K562 (cell line): ENCODE measurements at regions not wholly inside any gene's neighbourhood (a gene's known extent, or its start where the extent isn't known, plus 50 kb on each side); places are given as distances from the start of the nearest gene placed in this dataset.

ENCODE experiments used
- NBN ChIP-seq: fragments of 450-650 bp; IDR thresholded peaks from 2 replicates; pipeline ENCODE4 v1.6.1; 2016; ENCODE audit warnings: low read depth, mild to moderate bottlenecking
- PTBP1 ChIP-seq: fragments of 200-400 bp; formaldehyde crosslinking; IDR thresholded peaks from 2 replicates; pipeline ENCODE4 v1.6.1; 2017; ENCODE audit warnings: low read depth, low read length
- SREBF2 ChIP-seq: sonication (generic); formaldehyde crosslinking; IDR thresholded peaks from 2 replicates; pipeline ENCODE4 v1.4.0; 2020; ENCODE audit warnings: mild to moderate bottlenecking, missing genetic modification reagents
- ZNF140 ChIP-seq: fragments of 250-450 bp; sonication (Bioruptor Pico); IDR thresholded peaks from 2 replicates; pipeline ENCODE4 v1.8.0; 2021; ENCODE audit warnings: moderate library complexity, mild to moderate bottlenecking, inconsistent platforms
- TF ChIP-seq, protein P1 (sequence below): sonication (generic); formaldehyde crosslinking; IDR thresholded peaks from 2 replicates; pipeline ENCODE4 v1.8.1; 2023; ENCODE audit warnings: mild to moderate bottlenecking, missing genetic modification reagents
- TF ChIP-seq, protein P2 (sequence below): sonication (generic); formaldehyde crosslinking; IDR thresholded peaks from 2 replicates; pipeline ENCODE4 v1.8.0; 2023; ENCODE audit warnings: mild to moderate bottlenecking, missing genetic modification reagents
- TF ChIP-seq, protein P3 (sequence below): sonication (generic); formaldehyde crosslinking; IDR thresholded peaks from 2 replicates; pipeline ENCODE4 v1.8.0; 2022; ENCODE audit warnings: mild to moderate bottlenecking, missing genetic modification reagents
- TF ChIP-seq, protein P4 (sequence below), 2 experiments: fragments of 450-650 bp; formaldehyde crosslinking in 1 of 2; IDR thresholded peaks; 2 replicates each; pipeline versions ENCODE4 v1.4.0 to v1.6.1; 2014 to 2020; ENCODE audit warnings: mild to moderate bottlenecking in 2 of 2, borderline replicate concordance in 1 of 2, low read depth in 1 of 2

DNA sequence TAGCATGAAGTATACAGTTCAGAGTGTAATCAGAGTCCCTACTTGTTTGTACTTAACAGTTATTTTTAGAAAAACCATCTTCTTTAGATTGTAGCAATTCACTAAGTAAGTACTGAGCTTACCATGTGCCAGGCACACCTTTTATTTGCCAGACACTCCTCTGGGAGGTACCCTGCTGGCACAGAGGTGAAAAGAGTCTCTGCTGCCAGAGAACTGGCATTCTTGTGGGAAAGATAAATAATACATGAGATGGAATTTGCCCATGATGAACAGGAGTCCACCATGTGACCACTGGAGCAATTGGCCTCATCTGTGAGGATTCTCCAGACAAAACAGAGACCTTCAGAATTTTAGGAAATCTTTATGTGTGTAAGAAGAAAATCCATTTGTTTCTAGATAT lies 199.3 kb upstream of the SLC16A7 start (continued):
- TF ChIP-seq, protein P1, sequence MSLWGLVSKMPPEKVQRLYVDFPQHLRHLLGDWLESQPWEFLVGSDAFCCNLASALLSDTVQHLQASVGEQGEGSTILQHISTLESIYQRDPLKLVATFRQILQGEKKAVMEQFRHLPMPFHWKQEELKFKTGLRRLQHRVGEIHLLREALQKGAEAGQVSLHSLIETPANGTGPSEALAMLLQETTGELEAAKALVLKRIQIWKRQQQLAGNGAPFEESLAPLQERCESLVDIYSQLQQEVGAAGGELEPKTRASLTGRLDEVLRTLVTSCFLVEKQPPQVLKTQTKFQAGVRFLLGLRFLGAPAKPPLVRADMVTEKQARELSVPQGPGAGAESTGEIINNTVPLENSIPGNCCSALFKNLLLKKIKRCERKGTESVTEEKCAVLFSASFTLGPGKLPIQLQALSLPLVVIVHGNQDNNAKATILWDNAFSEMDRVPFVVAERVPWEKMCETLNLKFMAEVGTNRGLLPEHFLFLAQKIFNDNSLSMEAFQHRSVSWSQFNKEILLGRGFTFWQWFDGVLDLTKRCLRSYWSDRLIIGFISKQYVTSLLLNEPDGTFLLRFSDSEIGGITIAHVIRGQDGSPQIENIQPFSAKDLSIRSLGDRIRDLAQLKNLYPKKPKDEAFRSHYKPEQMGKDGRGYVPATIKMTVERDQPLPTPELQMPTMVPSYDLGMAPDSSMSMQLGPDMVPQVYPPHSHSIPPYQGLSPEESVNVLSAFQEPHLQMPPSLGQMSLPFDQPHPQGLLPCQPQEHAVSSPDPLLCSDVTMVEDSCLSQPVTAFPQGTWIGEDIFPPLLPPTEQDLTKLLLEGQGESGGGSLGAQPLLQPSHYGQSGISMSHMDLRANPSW, result no peak
- TF ChIP-seq ZNF140 (no peak), SREBF2 (CRISPR knock-in tag) (no peak), PTBP1 (no peak), NBN (no peak)
- TF ChIP-seq, protein P2, sequence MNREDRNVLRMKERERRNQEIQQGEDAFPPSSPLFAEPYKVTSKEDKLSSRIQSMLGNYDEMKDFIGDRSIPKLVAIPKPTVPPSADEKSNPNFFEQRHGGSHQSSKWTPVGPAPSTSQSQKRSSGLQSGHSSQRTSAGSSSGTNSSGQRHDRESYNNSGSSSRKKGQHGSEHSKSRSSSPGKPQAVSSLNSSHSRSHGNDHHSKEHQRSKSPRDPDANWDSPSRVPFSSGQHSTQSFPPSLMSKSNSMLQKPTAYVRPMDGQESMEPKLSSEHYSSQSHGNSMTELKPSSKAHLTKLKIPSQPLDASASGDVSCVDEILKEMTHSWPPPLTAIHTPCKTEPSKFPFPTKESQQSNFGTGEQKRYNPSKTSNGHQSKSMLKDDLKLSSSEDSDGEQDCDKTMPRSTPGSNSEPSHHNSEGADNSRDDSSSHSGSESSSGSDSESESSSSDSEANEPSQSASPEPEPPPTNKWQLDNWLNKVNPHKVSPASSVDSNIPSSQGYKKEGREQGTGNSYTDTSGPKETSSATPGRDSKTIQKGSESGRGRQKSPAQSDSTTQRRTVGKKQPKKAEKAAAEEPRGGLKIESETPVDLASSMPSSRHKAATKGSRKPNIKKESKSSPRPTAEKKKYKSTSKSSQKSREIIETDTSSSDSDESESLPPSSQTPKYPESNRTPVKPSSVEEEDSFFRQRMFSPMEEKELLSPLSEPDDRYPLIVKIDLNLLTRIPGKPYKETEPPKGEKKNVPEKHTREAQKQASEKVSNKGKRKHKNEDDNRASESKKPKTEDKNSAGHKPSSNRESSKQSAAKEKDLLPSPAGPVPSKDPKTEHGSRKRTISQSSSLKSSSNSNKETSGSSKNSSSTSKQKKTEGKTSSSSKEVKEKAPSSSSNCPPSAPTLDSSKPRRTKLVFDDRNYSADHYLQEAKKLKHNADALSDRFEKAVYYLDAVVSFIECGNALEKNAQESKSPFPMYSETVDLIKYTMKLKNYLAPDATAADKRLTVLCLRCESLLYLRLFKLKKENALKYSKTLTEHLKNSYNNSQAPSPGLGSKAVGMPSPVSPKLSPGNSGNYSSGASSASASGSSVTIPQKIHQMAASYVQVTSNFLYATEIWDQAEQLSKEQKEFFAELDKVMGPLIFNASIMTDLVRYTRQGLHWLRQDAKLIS (CRISPR knock-in tag), result no peak
- TF ChIP-seq, protein P3, sequence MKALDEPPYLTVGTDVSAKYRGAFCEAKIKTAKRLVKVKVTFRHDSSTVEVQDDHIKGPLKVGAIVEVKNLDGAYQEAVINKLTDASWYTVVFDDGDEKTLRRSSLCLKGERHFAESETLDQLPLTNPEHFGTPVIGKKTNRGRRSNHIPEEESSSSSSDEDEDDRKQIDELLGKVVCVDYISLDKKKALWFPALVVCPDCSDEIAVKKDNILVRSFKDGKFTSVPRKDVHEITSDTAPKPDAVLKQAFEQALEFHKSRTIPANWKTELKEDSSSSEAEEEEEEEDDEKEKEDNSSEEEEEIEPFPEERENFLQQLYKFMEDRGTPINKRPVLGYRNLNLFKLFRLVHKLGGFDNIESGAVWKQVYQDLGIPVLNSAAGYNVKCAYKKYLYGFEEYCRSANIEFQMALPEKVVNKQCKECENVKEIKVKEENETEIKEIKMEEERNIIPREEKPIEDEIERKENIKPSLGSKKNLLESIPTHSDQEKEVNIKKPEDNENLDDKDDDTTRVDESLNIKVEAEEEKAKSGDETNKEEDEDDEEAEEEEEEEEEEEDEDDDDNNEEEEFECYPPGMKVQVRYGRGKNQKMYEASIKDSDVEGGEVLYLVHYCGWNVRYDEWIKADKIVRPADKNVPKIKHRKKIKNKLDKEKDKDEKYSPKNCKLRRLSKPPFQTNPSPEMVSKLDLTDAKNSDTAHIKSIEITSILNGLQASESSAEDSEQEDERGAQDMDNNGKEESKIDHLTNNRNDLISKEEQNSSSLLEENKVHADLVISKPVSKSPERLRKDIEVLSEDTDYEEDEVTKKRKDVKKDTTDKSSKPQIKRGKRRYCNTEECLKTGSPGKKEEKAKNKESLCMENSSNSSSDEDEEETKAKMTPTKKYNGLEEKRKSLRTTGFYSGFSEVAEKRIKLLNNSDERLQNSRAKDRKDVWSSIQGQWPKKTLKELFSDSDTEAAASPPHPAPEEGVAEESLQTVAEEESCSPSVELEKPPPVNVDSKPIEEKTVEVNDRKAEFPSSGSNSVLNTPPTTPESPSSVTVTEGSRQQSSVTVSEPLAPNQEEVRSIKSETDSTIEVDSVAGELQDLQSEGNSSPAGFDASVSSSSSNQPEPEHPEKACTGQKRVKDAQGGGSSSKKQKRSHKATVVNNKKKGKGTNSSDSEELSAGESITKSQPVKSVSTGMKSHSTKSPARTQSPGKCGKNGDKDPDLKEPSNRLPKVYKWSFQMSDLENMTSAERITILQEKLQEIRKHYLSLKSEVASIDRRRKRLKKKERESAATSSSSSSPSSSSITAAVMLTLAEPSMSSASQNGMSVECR (CRISPR knock-in tag), result no peak
- TF ChIP-seq, protein P4, sequence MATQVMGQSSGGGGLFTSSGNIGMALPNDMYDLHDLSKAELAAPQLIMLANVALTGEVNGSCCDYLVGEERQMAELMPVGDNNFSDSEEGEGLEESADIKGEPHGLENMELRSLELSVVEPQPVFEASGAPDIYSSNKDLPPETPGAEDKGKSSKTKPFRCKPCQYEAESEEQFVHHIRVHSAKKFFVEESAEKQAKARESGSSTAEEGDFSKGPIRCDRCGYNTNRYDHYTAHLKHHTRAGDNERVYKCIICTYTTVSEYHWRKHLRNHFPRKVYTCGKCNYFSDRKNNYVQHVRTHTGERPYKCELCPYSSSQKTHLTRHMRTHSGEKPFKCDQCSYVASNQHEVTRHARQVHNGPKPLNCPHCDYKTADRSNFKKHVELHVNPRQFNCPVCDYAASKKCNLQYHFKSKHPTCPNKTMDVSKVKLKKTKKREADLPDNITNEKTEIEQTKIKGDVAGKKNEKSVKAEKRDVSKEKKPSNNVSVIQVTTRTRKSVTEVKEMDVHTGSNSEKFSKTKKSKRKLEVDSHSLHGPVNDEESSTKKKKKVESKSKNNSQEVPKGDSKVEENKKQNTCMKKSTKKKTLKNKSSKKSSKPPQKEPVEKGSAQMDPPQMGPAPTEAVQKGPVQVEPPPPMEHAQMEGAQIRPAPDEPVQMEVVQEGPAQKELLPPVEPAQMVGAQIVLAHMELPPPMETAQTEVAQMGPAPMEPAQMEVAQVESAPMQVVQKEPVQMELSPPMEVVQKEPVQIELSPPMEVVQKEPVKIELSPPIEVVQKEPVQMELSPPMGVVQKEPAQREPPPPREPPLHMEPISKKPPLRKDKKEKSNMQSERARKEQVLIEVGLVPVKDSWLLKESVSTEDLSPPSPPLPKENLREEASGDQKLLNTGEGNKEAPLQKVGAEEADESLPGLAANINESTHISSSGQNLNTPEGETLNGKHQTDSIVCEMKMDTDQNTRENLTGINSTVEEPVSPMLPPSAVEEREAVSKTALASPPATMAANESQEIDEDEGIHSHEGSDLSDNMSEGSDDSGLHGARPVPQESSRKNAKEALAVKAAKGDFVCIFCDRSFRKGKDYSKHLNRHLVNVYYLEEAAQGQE (IDR thresholded peaks at IDR 0.05; ENCODE audit: borderline replicate concordance), result no peak
- TF ChIP-seq, protein P4 (CRISPR knock-in tag; IDR thresholded peaks at IDR 0.05; ENCODE audit: low read depth), result no peak
